ENCODE measurements at regions not wholly inside any gene's neighbourhood (a gene's known extent, or its start where the extent isn't known, plus 50 kb on each side); places are given as distances from the start of the nearest gene placed in this dataset.

DNA sequence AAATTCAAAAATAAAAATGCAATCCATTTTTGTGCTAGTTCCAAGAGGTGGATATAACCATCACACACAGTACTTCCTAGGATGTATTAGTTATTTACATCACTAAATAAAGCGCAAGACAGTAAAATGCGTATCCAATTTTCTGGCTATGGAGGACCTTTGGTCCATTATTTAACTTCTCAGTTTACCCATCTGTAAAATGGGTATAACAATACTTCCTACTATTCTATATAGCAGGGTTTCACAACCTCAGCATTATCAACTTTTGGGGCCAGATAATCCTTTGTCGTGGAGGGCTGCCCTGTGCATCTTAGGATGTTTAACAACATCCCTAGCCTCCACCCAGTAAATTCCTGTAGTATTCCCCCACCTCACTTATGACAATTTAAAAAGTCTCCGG lies 275.1 kb upstream of the PKDCC start:
- TF ChIP-seq SUZ12 (IDR thresholded peaks at IDR 0.05; ENCODE audit: extremely low read depth, insufficient read depth, insufficient read length) (no peak), ZNF274 (IDR thresholded peaks at IDR 0.05; ENCODE audit: low read depth, low read length) (no peak)

Data from NT2/D1 (cell line).